GM18873 (cell line): ENCODE measurements at regions not wholly inside any gene's neighbourhood (a gene's known extent, or its start where the extent isn't known, plus 50 kb on each side); places are given as distances from the start of the nearest gene placed in this dataset.

Experiments used
- ATAC-seq: cut with Tn5 transposase; IDR thresholded peaks from one replicate; pipeline ENCODE4 v1.9.1; 2021; ENCODE audit warnings: mild to moderate bottlenecking, moderate library complexity, moderate number of reproducible peaks; ENCODE audit not compliant: unreplicated experiment, low FRiP score

- ATAC-seq = peak; percentile 96
These were observed 497.8 kb downstream of the EIPR1 start for GRCh38 chr2:2879781-2880180.

GRCh38 chr2:2879071-2879470, 498.5 kb downstream of the EIPR1 start:
- ATAC-seq = no peak

GRCh38 chr2:2877427-2877826, 500.2 kb downstream of the EIPR1 start:
- ATAC-seq = no peak

- ATAC-seq = no peak
These were observed 501.0 kb downstream of the EIPR1 start for GRCh38 chr2:2876331-2877221.

- ATAC-seq = no peak
These were observed 501.8 kb downstream of the EIPR1 start for GRCh38 chr2:2875831-2876230.

GRCh38 chr2:2875296-2875695, 502.3 kb downstream of the EIPR1 start:
- ATAC-seq = no peak

- ATAC-seq = no peak
These were observed 502.8 kb downstream of the EIPR1 start for GRCh38 chr2:2874805-2875204.

- ATAC-seq = no peak
These were observed 503.3 kb downstream of the EIPR1 start for GRCh38 chr2:2874341-2874740.

GRCh38 chr2:2873450-2873811, 504.2 kb downstream of the EIPR1 start:
- no peak for ATAC-seq

- no peak for ATAC-seq
These were observed 504.7 kb downstream of the EIPR1 start for GRCh38 chr2:2872713-2873449.

- no peak for ATAC-seq
These were observed 505.4 kb downstream of the EIPR1 start for GRCh38 chr2:2872309-2872617.

- no peak for ATAC-seq
These were observed 505.9 kb downstream of the EIPR1 start for GRCh38 chr2:2871480-2872308.

- ATAC-seq = no peak
These were observed 507.5 kb downstream of the EIPR1 start for GRCh38 chr2:2870106-2870505.

GRCh38 chr2:2869553-2869952, 508.1 kb downstream of the EIPR1 start:
- ATAC-seq = no peak

- no peak for ATAC-seq
These were observed 509.5 kb downstream of the EIPR1 start for GRCh38 chr2:2868085-2868484.

- no peak for ATAC-seq
These were observed 510.1 kb downstream of the EIPR1 start for GRCh38 chr2:2867397-2867979.

- no peak for ATAC-seq
These were observed 511.2 kb downstream of the EIPR1 start for GRCh38 chr2:2866459-2866858.

- ATAC-seq = no peak
These were observed 515.2 kb downstream of the EIPR1 start for GRCh38 chr2:2862386-2862785.

- no peak for ATAC-seq
These were observed 515.9 kb downstream of the EIPR1 start for GRCh38 chr2:2861666-2862240.

- ATAC-seq = no peak
These were observed 516.9 kb downstream of the EIPR1 start for GRCh38 chr2:2860589-2861300.
